ENCODE measurements at regions not wholly inside any gene's neighbourhood (a gene's known extent, or its start where the extent isn't known, plus 50 kb on each side); places are given as distances from the start of the nearest gene placed in this dataset.

GRCh38 chr16:5193861-5194260, 96.3 kb upstream of the EEF2KMT start:
- no peak for TF ChIP-seq CTCF (IDR thresholded peaks at IDR 0.05; ENCODE audit: low read depth, low read length)
- no peak for TF ChIP-seq POLR2A (IDR thresholded peaks at IDR 0.05; ENCODE audit: extremely low read depth, insufficient read length)
- TF ChIP-seq MAX (IDR thresholded peaks at IDR 0.05; ENCODE audit: low read depth, low read length) = no peak
